ENCODE measurements at regions not wholly inside any gene's neighbourhood (a gene's known extent, or its start where the extent isn't known, plus 50 kb on each side); places are given as distances from the start of the nearest gene placed in this dataset.

DNA sequence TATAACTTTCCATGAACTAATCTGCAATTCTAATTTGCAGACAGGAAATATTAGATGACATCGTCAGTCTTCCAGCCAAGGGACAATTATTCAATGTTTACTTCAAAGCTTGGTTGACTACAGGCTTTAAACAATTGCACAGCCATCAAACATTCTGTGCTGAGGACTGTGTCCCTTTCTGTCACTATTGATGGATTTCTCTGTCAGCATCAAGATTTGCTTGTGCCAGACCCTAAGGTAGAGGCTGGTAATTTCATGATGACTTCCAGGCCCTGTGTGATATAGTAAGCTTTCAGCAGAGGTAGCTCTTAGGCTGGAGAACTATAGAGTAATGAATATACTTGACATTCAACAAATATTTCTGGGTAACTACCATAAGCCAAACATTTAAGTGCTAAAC lies 229.3 kb upstream of the ACTBL2 start:
- Mint-ChIP-seq H3K4me1 (no peaks in the 10 kb centered on the region), H3K27me3 (peaks cover 4% of the 10 kb centered on the region), H3K4me3 (no peak overlapping the region), H3K27ac (no peak overlapping the region), H3K9me3 (ENCODE audit: insufficient read depth) (no peaks in the 10 kb centered on the region)
- Histone ChIP-seq H3K4me1 (ENCODE audit: control insufficient read depth in 2 of 2, insufficient read depth in 2 of 2, low read length in 2 of 2) (no peaks in the 10 kb centered on the region), H3K79me2 (ENCODE audit: control insufficient read depth, insufficient read depth, low read length) (no peaks in the 10 kb centered on the region), H3K9me3 (ENCODE audit: control extremely low read depth in 1 of 3, control insufficient read depth in 2 of 3, insufficient read depth in 1 of 3, low read length in 2 of 3) (no peaks in the 10 kb centered on the region), H4K20me1 (ENCODE audit: control insufficient read depth, insufficient read depth, low read length, poor library complexity, severe bottlenecking) (no peaks in the 10 kb centered on the region), H3K4me3 (ENCODE audit: control extremely low read depth in 1 of 5, extremely low read depth in 1 of 5, insufficient read depth in 1 of 5, low read depth in 2 of 5, low read length in 4 of 5) (no peak overlapping the region), H3K9ac (ENCODE audit: low read length) (no peak overlapping the region), H3K27ac (ENCODE audit: low read length in 2 of 2) (no peak overlapping the region), H2AFZ (ENCODE audit: insufficient read depth, low read depth, low read length, poor library complexity, severe bottlenecking) (no peak overlapping the region), H3K27me3 (replicated peaks in 1 of 4; ENCODE audit: control extremely low read depth in 1 of 4, control insufficient read depth in 3 of 4, insufficient read depth in 4 of 4, low read length in 3 of 4) (no peaks in the 10 kb centered on the region), H3K36me3 (replicated peaks in 1 of 2; ENCODE audit: control extremely low read depth in 1 of 2, control insufficient read depth in 1 of 2, extremely low read depth in 1 of 2, insufficient read depth in 2 of 2, low read length in 1 of 2) (no peaks in the 10 kb centered on the region), H3K4me2 (replicated peaks; ENCODE audit: low read depth, low read length, poor library complexity, severe bottlenecking) (no peak overlapping the region)
- ATAC-seq (ENCODE audit: low read depth), result no peak
- POLR2A ChIA-PET, result no interaction called here
- TF ChIP-seq, protein P1, sequence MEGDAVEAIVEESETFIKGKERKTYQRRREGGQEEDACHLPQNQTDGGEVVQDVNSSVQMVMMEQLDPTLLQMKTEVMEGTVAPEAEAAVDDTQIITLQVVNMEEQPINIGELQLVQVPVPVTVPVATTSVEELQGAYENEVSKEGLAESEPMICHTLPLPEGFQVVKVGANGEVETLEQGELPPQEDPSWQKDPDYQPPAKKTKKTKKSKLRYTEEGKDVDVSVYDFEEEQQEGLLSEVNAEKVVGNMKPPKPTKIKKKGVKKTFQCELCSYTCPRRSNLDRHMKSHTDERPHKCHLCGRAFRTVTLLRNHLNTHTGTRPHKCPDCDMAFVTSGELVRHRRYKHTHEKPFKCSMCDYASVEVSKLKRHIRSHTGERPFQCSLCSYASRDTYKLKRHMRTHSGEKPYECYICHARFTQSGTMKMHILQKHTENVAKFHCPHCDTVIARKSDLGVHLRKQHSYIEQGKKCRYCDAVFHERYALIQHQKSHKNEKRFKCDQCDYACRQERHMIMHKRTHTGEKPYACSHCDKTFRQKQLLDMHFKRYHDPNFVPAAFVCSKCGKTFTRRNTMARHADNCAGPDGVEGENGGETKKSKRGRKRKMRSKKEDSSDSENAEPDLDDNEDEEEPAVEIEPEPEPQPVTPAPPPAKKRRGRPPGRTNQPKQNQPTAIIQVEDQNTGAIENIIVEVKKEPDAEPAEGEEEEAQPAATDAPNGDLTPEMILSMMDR (IDR thresholded peaks at IDR 0.05), result no peak
- TF ChIP-seq EZH2 (IDR thresholded peaks at IDR 0.05; ENCODE audit: borderline replicate concordance, insufficient read depth, low read depth, low read length, poor library complexity, severe bottlenecking), result no peak
- intact Hi-C loops (cut with micrococcal nuclease), result no loop called here
- 100% methylated on average over 1 of the region's 1 CpG for WGBS (ENCODE audit: insufficient coverage)
- no peak for DNase-seq
- CTCF ChIA-PET, result no interaction called here

DNA sequence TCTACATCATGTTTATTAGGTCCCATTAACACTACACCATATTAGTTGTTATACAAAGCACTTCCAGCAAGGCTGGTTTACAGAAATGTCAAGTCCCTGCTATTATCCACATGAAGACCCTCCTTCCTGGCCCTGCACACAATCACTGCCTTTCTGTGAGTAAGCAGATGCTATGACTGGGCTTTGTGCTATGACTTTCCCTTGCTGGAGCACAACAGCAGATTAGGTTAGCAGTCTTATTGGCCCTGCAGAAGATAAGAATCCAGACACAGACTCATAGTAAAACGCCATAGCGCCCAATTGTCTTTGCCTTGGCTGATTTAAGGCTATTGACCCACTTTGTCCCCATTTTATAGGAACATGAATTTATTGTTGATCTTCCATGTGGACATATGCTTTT lies 228.9 kb upstream of the ACTBL2 start:
- no peaks in the 10 kb centered on the region for H4K20me1 ChIP-seq (ENCODE audit: control insufficient read depth, insufficient read depth, low read length, poor library complexity, severe bottlenecking)
- intact Hi-C loops (cut with micrococcal nuclease), result no loop called here
- H3K79me2 ChIP-seq (ENCODE audit: control insufficient read depth, insufficient read depth, low read length), result no peaks in the 10 kb centered on the region
- H3K27me3 ChIP-seq (replicated peaks in 1 of 4; ENCODE audit: control extremely low read depth in 1 of 4, control insufficient read depth in 3 of 4, insufficient read depth in 4 of 4, low read length in 3 of 4), result no peaks in the 10 kb centered on the region
- no peaks in the 10 kb centered on the region for H3K36me3 ChIP-seq (replicated peaks in 1 of 2; ENCODE audit: control extremely low read depth in 1 of 2, control insufficient read depth in 1 of 2, extremely low read depth in 1 of 2, insufficient read depth in 2 of 2, low read length in 1 of 2)
- no peaks in the 10 kb centered on the region for H3K4me1 ChIP-seq (ENCODE audit: control insufficient read depth in 2 of 2, insufficient read depth in 2 of 2, low read length in 2 of 2)
- ChIA-PET CTCF (no interaction called here), POLR2A (no interaction called here)
- ATAC-seq (ENCODE audit: low read depth) (no peak), DNase-seq (no peak)
- no peak overlapping the region for H3K4me3 Mint-ChIP-seq
- no peak overlapping the region for H3K4me3 ChIP-seq (ENCODE audit: control extremely low read depth in 1 of 5, extremely low read depth in 1 of 5, insufficient read depth in 1 of 5, low read depth in 2 of 5, low read length in 4 of 5)
- no peak for TF ChIP-seq EZH2 (IDR thresholded peaks at IDR 0.05; ENCODE audit: borderline replicate concordance, insufficient read depth, low read depth, low read length, poor library complexity, severe bottlenecking)
- TF ChIP-seq, protein P1 (IDR thresholded peaks at IDR 0.05), result no peak
- no peaks in the 10 kb centered on the region for H3K4me1 Mint-ChIP-seq
- H3K9ac ChIP-seq (ENCODE audit: low read length), result no peak overlapping the region
- H3K9me3 Mint-ChIP-seq (ENCODE audit: insufficient read depth), result no peaks in the 10 kb centered on the region
- H3K27me3 Mint-ChIP-seq, result peaks cover 4% of the 10 kb centered on the region
- H2AFZ ChIP-seq (ENCODE audit: insufficient read depth, low read depth, low read length, poor library complexity, severe bottlenecking), result no peak overlapping the region
- H3K27ac Mint-ChIP-seq, result no peak overlapping the region
- H3K9me3 ChIP-seq (ENCODE audit: control extremely low read depth in 1 of 3, control insufficient read depth in 2 of 3, insufficient read depth in 1 of 3, low read length in 2 of 3), result no peaks in the 10 kb centered on the region
- no peak overlapping the region for H3K4me2 ChIP-seq (replicated peaks; ENCODE audit: low read depth, low read length, poor library complexity, severe bottlenecking)
- 60% methylated on average over 1 of the region's 2 CpGs for WGBS (ENCODE audit: insufficient coverage)
- H3K27ac ChIP-seq (ENCODE audit: low read length in 2 of 2), result no peak overlapping the region
